ENCODE measurements at regions not wholly inside any gene's neighbourhood (a gene's known extent, or its start where the extent isn't known, plus 50 kb on each side); places are given as distances from the start of the nearest gene placed in this dataset.

DNA sequence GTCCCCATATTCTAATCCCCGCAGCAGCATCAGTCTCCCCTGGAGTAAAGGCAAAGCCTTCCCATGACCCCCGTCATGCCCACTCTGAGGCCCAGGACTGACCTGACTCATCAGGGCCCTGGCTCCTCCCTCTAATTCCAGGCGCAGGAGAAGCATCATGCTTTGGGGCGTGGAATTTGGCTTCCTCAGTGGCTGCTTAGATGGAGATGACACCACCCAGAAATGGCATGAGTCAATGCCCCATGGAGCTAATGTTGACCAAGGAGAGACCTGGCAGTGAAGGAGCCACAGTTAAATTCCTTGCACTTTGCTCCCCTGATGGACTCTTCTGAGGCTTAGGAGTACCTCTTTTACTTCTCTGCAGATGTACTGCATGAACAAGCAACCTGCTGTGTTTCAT is 204.2 kb upstream of the PROK2 start:
- TF ChIP-seq, protein P1, sequence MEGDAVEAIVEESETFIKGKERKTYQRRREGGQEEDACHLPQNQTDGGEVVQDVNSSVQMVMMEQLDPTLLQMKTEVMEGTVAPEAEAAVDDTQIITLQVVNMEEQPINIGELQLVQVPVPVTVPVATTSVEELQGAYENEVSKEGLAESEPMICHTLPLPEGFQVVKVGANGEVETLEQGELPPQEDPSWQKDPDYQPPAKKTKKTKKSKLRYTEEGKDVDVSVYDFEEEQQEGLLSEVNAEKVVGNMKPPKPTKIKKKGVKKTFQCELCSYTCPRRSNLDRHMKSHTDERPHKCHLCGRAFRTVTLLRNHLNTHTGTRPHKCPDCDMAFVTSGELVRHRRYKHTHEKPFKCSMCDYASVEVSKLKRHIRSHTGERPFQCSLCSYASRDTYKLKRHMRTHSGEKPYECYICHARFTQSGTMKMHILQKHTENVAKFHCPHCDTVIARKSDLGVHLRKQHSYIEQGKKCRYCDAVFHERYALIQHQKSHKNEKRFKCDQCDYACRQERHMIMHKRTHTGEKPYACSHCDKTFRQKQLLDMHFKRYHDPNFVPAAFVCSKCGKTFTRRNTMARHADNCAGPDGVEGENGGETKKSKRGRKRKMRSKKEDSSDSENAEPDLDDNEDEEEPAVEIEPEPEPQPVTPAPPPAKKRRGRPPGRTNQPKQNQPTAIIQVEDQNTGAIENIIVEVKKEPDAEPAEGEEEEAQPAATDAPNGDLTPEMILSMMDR (IDR thresholded peaks at IDR 0.05), result no peak
- TF ChIP-seq, protein P2, sequence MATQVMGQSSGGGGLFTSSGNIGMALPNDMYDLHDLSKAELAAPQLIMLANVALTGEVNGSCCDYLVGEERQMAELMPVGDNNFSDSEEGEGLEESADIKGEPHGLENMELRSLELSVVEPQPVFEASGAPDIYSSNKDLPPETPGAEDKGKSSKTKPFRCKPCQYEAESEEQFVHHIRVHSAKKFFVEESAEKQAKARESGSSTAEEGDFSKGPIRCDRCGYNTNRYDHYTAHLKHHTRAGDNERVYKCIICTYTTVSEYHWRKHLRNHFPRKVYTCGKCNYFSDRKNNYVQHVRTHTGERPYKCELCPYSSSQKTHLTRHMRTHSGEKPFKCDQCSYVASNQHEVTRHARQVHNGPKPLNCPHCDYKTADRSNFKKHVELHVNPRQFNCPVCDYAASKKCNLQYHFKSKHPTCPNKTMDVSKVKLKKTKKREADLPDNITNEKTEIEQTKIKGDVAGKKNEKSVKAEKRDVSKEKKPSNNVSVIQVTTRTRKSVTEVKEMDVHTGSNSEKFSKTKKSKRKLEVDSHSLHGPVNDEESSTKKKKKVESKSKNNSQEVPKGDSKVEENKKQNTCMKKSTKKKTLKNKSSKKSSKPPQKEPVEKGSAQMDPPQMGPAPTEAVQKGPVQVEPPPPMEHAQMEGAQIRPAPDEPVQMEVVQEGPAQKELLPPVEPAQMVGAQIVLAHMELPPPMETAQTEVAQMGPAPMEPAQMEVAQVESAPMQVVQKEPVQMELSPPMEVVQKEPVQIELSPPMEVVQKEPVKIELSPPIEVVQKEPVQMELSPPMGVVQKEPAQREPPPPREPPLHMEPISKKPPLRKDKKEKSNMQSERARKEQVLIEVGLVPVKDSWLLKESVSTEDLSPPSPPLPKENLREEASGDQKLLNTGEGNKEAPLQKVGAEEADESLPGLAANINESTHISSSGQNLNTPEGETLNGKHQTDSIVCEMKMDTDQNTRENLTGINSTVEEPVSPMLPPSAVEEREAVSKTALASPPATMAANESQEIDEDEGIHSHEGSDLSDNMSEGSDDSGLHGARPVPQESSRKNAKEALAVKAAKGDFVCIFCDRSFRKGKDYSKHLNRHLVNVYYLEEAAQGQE (IDR thresholded peaks at IDR 0.05; ENCODE audit: insufficient read depth in 1 of 2, low read depth in 2 of 2, low read length in 1 of 2), result no peak
- no peak for TF ChIP-seq POLR2AphosphoS5 (IDR thresholded peaks at IDR 0.05; ENCODE audit: low read depth, low read length)
